BE2C (cell line): ENCODE measurements at regions not wholly inside any gene's neighbourhood (a gene's known extent, or its start where the extent isn't known, plus 50 kb on each side); places are given as distances from the start of the nearest gene placed in this dataset.

Experiments
- DNase-seq: peaks from one replicate; pipeline ENCODE4 v3.0.0-alpha.2; 2020
- H3K27me3 ChIP-seq: fragments of 250-450 bp; sonication (Bioruptor Pico); 2 replicates; pipeline ENCODE4 v1.5.1; 2020; ENCODE audit warnings: mild to moderate bottlenecking
- H3K36me3 ChIP-seq: fragments of 250-450 bp; sonication (Bioruptor Pico); 2 replicates; pipeline ENCODE4 v1.5.1; 2020; ENCODE audit warnings: mild to moderate bottlenecking
- H3K4me1 ChIP-seq: fragments of 250-450 bp; sonication (Bioruptor Pico); 2 replicates; pipeline ENCODE4 v1.5.1; 2020
- H3K4me3 ChIP-seq: 2 replicates; pipeline ENCODE4 v1.5.1; 2011; ENCODE audit warnings: low read depth, low read length
- H3K9me3 ChIP-seq: fragments of 250-450 bp; sonication (Bioruptor Pico); 2 replicates; pipeline ENCODE4 v1.5.1; 2020
- CTCF ChIP-seq: IDR thresholded peaks from 2 replicates; pipeline ENCODE4 v1.5.1; 2012; ENCODE audit warnings: mild to moderate bottlenecking, low read depth, low read length

DNA sequence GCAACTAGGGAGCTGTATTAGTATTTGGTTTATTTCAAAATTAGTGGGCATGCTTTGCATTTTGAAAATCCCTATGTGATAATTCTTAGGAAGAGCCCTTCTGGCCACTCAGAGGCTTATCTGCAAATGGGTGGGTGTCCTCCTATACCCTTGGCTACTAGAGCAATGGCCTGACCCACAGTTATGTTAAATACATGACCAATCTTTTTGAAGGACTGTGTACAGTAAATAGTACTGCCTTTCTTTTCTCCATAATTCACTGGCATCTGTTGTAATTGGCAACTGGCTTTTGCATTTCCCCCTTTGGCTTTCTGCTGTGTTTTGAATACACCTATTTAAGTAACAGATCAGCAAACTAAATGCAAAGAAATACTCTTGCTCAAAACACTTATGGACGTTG lies 175.4 kb downstream of the ANXA2 start:
- Histone ChIP-seq H3K4me1 (no peaks in the 10 kb centered on the region), H3K9me3 (no peaks in the 10 kb centered on the region; the same call in 1 of the 2 replicates), H3K4me3 (no peak overlapping the region), H3K27me3 (peaks cover 66% of the 10 kb centered on the region), H3K36me3 (no peaks in the 10 kb centered on the region)
- no peak for DNase-seq
- TF ChIP-seq CTCF: no peak

- Histone ChIP-seq H3K36me3 (no peaks in the 10 kb centered on the region), H3K4me1 (no peaks in the 10 kb centered on the region), H3K27me3 (peaks cover 66% of the 10 kb centered on the region), H3K9me3 (no peaks in the 10 kb centered on the region; the same call in 1 of the 2 replicates), H3K4me3 (no peak overlapping the region)
- no peak for TF ChIP-seq CTCF
- no peak for DNase-seq
Measured at GRCh38 chr15:60223176-60223575, 174.6 kb downstream of the ANXA2 start.

DNA sequence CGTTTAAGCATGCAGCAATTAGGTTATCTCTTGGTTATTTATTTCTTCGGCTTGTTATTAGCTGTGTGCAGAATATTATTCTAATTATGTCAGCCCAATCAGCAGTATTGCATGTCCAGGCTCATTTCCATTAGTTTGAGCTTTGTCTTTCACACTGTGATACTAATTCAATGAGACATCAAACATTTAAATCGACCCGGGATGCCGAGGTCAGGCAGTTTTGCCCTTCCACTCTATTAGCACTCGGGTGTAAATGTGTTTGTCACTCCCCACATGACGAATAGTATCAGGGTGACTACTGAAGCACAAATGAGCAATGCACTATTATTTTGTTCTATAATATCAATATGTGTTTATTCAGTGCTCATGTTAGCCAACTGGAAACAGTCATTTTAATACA lies 170.9 kb downstream of the ANXA2 start:
- no peak for TF ChIP-seq CTCF
- Histone ChIP-seq H3K27me3 (peaks cover 60% of the 10 kb centered on the region), H3K9me3 (no peaks in the 10 kb centered on the region; the same call in 1 of the 2 replicates), H3K4me1 (no peaks in the 10 kb centered on the region), H3K36me3 (no peaks in the 10 kb centered on the region), H3K4me3 (no peak overlapping the region)
- no peak for DNase-seq

- Histone ChIP-seq H3K27me3 (peaks cover 64% of the 10 kb centered on the region), H3K4me3 (no peak overlapping the region), H3K9me3 (no peaks in the 10 kb centered on the region; the same call in 1 of the 2 replicates), H3K36me3 (no peaks in the 10 kb centered on the region), H3K4me1 (no peaks in the 10 kb centered on the region)
- no peak for TF ChIP-seq CTCF
- DNase-seq: no peak
Measured at GRCh38 chr15:60228101-60228500, 169.7 kb downstream of the ANXA2 start.

GRCh38 chr15:60228619-60229018 lies 169.2 kb downstream of the ANXA2 start:
- peaks cover 59% of the 10 kb centered on the region for H3K27me3 ChIP-seq
- TF ChIP-seq CTCF: no peak
- no peak overlapping the region for H3K4me3 ChIP-seq

DNA sequence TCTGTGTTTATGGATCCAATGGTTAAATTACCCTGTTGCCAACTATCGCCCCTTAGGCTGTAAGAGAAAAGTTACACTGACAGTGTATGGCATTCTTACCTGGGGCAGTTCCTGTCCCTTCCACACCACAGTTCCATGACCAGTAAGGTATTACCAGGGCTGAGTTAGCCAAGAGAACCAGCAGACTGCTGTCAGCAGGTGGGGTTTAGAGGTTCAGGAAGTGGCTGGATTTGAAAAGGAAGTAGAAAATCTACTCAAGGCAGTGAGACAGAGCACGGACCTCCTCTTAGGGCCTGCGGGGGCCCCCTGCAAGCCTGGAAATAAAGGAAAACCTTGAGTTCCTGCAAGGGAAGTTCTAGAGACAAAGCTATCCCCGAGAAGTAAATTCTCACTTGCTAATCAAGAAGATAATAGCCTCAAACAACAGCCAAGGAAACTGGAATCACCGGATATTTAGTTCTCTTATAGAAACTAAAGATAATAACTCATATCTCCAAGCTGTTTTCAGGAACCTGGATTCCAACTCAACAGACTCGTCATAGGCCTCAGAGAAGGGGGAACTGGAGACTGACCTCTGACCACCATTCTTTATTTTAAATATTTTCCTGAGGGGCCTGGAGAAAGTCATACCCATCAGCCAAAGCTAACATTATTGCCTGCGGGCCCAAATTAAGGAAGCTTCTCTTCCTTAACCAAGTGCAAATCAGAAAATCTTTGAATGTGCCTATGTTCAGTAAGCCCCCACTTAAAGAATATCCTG lies 161.7 kb downstream of the ANXA2 start:
- TF ChIP-seq CTCF: no peak
- H3K36me3 ChIP-seq: no peaks in the 10 kb centered on the region
- DNase-seq: no peak

More at GRCh38 chr15:60228619-60229018, 169.2 kb downstream of the ANXA2 start:
- DNase-seq: no peak
- Histone ChIP-seq H3K4me1 (no peaks in the 10 kb centered on the region), H3K9me3 (no peaks in the 10 kb centered on the region; the same call in 1 of the 2 replicates), H3K36me3 (no peaks in the 10 kb centered on the region)

More for the DNA sequence above, 161.7 kb downstream of the ANXA2 start:
- Histone ChIP-seq H3K9me3 (no peaks in the 10 kb centered on the region), H3K27me3 (peaks cover 28% of the 10 kb centered on the region; the same call in 1 of the 2 replicates), H3K4me1 (no peaks in the 10 kb centered on the region), H3K4me3 (no peak overlapping the region)
